H9 (cell line): ENCODE measurements at regions not wholly inside any gene's neighbourhood (a gene's known extent, or its start where the extent isn't known, plus 50 kb on each side); places are given as distances from the start of the nearest gene placed in this dataset.

Source experiments
- DNase-seq: peaks from one replicate; pipeline ENCODE4 v3.0.0-alpha.2; 2017
- H2AFZ ChIP-seq: one replicate; pipeline ENCODE4 v1.6.1; 2013; ENCODE audit warnings: mild to moderate bottlenecking, low read length, control low read depth, moderate library complexity
- H2AK5ac ChIP-seq: 2 replicates; pipeline ENCODE4 v1.6.1; 2013; ENCODE audit warnings: low read length, control low read depth, mixed read lengths; ENCODE audit not compliant: insufficient read length
- H2BK120ac ChIP-seq: one replicate; pipeline ENCODE4 v1.6.1; 2013; ENCODE audit warnings: low read depth, mild to moderate bottlenecking, low read length, control low read depth, inconsistent platforms; ENCODE audit not compliant: poor library complexity, severe bottlenecking
- H2BK12ac ChIP-seq: 2 replicates; pipeline ENCODE4 v1.6.1; 2013; ENCODE audit warnings: low read length, control low read depth, mixed read lengths, low read depth; ENCODE audit not compliant: insufficient read length
- H2BK15ac ChIP-seq: 2 replicates; pipeline ENCODE4 v1.6.1; 2013; ENCODE audit warnings: low read depth, low read length, control low read depth
- H2BK20ac ChIP-seq: one replicate; pipeline ENCODE4 v1.6.1; 2013; ENCODE audit warnings: low read depth, mild to moderate bottlenecking, low read length, control low read depth, inconsistent platforms; ENCODE audit not compliant: poor library complexity, severe bottlenecking
- H2BK5ac ChIP-seq: 2 replicates; pipeline ENCODE4 v1.6.1; 2013; ENCODE audit warnings: low read length, control low read depth, mixed read lengths; ENCODE audit not compliant: insufficient read length
- H3K14ac ChIP-seq: 2 replicates; pipeline ENCODE4 v1.6.1; 2013; ENCODE audit warnings: low read length, control low read depth; ENCODE audit not compliant: insufficient read depth
- H3K18ac ChIP-seq: 2 replicates; pipeline ENCODE4 v1.6.1; 2013; ENCODE audit warnings: low read depth, mild to moderate bottlenecking, mixed read lengths, low read length, control low read depth; ENCODE audit not compliant: insufficient read length
- H3K23ac ChIP-seq: 2 replicates; pipeline ENCODE4 v1.6.1; 2013; ENCODE audit warnings: low read length, control low read depth, mixed read lengths, low read depth; ENCODE audit not compliant: insufficient read length
- H3K23me2 ChIP-seq: 2 replicates; pipeline ENCODE4 v1.6.1; 2013; ENCODE audit warnings: low read depth, mild to moderate bottlenecking, mixed read lengths, low read length, control low read depth; ENCODE audit not compliant: insufficient read length, poor library complexity, severe bottlenecking
- H3K27ac ChIP-seq: 2 replicates; pipeline ENCODE4 v1.5.1; 2013; ENCODE audit warnings: low read length, control low read depth, mixed read lengths, low read depth; ENCODE audit not compliant: insufficient read length
- H3K27me3 ChIP-seq: 2 replicates; pipeline ENCODE4 v1.6.1; 2013; ENCODE audit warnings: low read length, control low read depth, inconsistent platforms; ENCODE audit not compliant: insufficient read depth
- H3K4ac ChIP-seq: 2 replicates; pipeline ENCODE4 v1.6.1; 2013; ENCODE audit warnings: low read depth, mild to moderate bottlenecking, control low read depth, inconsistent platforms, low read length, moderate library complexity
- H3K4me1 ChIP-seq: 2 replicates; pipeline ENCODE4 v1.6.1; 2013; ENCODE audit warnings: low read length, control low read depth, inconsistent platforms; ENCODE audit not compliant: insufficient read depth
- H3K4me2 ChIP-seq: 2 replicates; pipeline ENCODE4 v1.6.1; 2013; ENCODE audit warnings: low read length, control low read depth, mixed read lengths; ENCODE audit not compliant: insufficient read length, insufficient read depth
- H3K56ac ChIP-seq: 2 replicates; pipeline ENCODE4 v1.6.1; 2013; ENCODE audit warnings: low read depth, mild to moderate bottlenecking, mixed read lengths, low read length, control low read depth; ENCODE audit not compliant: insufficient read length
- H3K79me1 ChIP-seq: 2 replicates; pipeline ENCODE4 v1.6.1; 2013; ENCODE audit warnings: low read depth, mild to moderate bottlenecking, moderate library complexity, low read length, control low read depth, inconsistent platforms; ENCODE audit not compliant: insufficient read depth, poor library complexity, severe bottlenecking
- H3K79me2 ChIP-seq: 2 replicates; pipeline ENCODE4 v1.6.1; 2013; ENCODE audit warnings: low read length, control low read depth, inconsistent platforms; ENCODE audit not compliant: insufficient read depth
- H3K9ac ChIP-seq: 2 replicates; pipeline ENCODE4 v1.6.1; 2013; ENCODE audit warnings: low read length, control low read depth, mixed read lengths; ENCODE audit not compliant: insufficient read length; ENCODE audit errors: extremely low read depth
- H3K9me3 ChIP-seq: one replicate; pipeline ENCODE4 v1.6.1; 2013; ENCODE audit warnings: low read depth, low read length, inconsistent platforms; ENCODE audit not compliant: control insufficient read depth
- H3T11ph ChIP-seq: one replicate; pipeline ENCODE4 v1.6.1; 2013; ENCODE audit warnings: mild to moderate bottlenecking, low read length, control low read depth, inconsistent platforms
- H4K20me1 ChIP-seq: one replicate; pipeline ENCODE4 v1.6.1; 2013; ENCODE audit not compliant: control insufficient read depth, insufficient read length, insufficient read depth
- H4K5ac ChIP-seq: 2 replicates; pipeline ENCODE4 v1.6.1; 2013; ENCODE audit warnings: low read depth, mild to moderate bottlenecking, mixed read lengths, low read length, control low read depth; ENCODE audit not compliant: insufficient read length
- H4K8ac ChIP-seq: replicated peaks from 2 replicates; pipeline ENCODE4 v1.6.1; 2013; ENCODE audit warnings: low read length, control low read depth, mixed read lengths, low read depth; ENCODE audit not compliant: insufficient read length
- H4K91ac ChIP-seq: 2 replicates; pipeline ENCODE4 v1.6.1; 2013; ENCODE audit warnings: low read depth, mild to moderate bottlenecking, moderate library complexity, mixed read lengths, low read length, control low read depth; ENCODE audit not compliant: insufficient read length
- H3K27ac Mint-ChIP-seq, 3 experiments: 2 replicates in 2 of 3; 3 replicates in 1 of 3; pipeline ENCODE4 v1.8.0; 2020 to 2021; ENCODE audit warnings: mixed read lengths in 3 of 3, mild to moderate bottlenecking in 1 of 3, moderate library complexity in 1 of 3
- H3K27me3 Mint-ChIP-seq: 2 replicates; pipeline ENCODE4 v1.8.0; 2021; ENCODE audit warnings: low read depth, mild to moderate bottlenecking, moderate library complexity, mixed read lengths
- H3K36me3 Mint-ChIP-seq, 3 experiments: 2 replicates in 2 of 3; 3 replicates in 1 of 3; pipeline ENCODE4 v1.8.0; 2020 to 2021; ENCODE audit warnings: low read depth in 3 of 3, mixed read lengths in 3 of 3; ENCODE audit not compliant: insufficient read depth in 1 of 3
- H3K4me1 Mint-ChIP-seq, 2 experiments: 2 replicates each; pipeline ENCODE4 v1.8.0; 2020; ENCODE audit warnings: mixed read lengths in 2 of 2
- H3K4me3 Mint-ChIP-seq, 2 experiments: 2 replicates in 1 of 2; 3 replicates in 1 of 2; pipeline ENCODE4 v1.8.0; 2020 to 2021; ENCODE audit warnings: mild to moderate bottlenecking in 2 of 2, mixed read lengths in 2 of 2, moderate library complexity in 1 of 2
- H3K9me3 Mint-ChIP-seq, 2 experiments: 2 replicates in 1 of 2; 3 replicates in 1 of 2; pipeline ENCODE4 v1.8.0; 2020; ENCODE audit warnings: mild to moderate bottlenecking in 2 of 2, mixed read lengths in 2 of 2, moderate library complexity in 1 of 2
- WGBS: extraction: QIAGEN DNeasy Blood & Tissue Kit; methylation state at CpG from one replicate; pipeline ENCODE4 v1.1.7; 2013; ENCODE audit warnings: missing lambda C conversion rate, low lambda C conversion rate, mixed read lengths; ENCODE audit not compliant: insufficient read length; ENCODE audit errors: extremely low coverage; 5-methylcytosine and 5-hydroxymethylcytosine counted together
- TF ChIP-seq, protein P1 (sequence below): fragments of 200-600 bp; sonication (generic); conservative IDR thresholded peaks from 3 replicates; pipeline ENCODE4 v1.8.0; 2021; ENCODE audit warnings: antibody characterized with exemption, mild to moderate bottlenecking

DNA sequence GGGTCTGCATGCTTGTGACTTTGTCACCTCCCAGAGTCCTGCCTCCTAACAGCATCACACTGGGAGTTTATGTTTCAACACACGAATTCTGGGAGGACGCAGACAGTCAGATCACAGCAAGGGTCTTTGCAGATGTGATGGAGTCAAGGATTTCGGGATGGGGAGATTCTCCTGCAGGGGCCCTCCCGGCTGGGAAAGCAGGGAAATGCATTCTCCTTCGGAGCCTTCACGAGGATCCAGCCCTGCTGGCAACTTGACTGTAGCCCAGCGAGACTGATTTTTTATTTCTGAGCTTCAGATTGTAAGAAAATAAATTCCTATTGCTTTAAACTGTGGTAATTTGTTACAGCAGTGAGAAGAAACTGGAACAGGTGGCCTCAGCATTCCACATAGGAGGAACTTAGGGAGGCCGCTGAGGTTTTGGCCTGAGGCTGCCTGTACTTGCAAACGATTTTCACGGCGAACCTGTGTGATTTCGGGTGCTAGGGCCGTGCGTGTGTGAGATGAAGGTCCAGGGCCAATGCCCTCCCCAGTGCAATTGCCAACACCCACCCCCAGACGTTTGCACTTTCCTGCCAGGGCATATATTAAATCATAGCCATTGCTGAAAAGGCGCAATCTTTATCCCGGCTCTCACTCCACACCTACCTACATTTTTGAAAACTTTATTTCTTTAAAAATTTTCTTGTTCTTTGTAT is 79.8 kb downstream of the ASB1 start:
- no CpG with 5 or more reads among the region's 17 CpGs for WGBS
- no peak overlapping the region for H3K4me3 Mint-ChIP-seq
- peaks cover 3 to 8% (median 5%) of the 10 kb centered on the region in 3 experiments; a peak in 5 of 7 replicates for H3K36me3 Mint-ChIP-seq
- no peak overlapping the region for H3K4ac ChIP-seq
- no peak overlapping the region for H2AK5ac ChIP-seq
- H3K9me3 ChIP-seq: no peaks in the 10 kb centered on the region
- H2BK5ac ChIP-seq: no peak overlapping the region
- no peak overlapping the region for H2AFZ ChIP-seq
- no peak overlapping the region for H3K27ac Mint-ChIP-seq
- no peak overlapping the region for H4K91ac ChIP-seq
- H3K9me3 Mint-ChIP-seq: peaks cover 9% of the 10 kb centered on the region in 2 experiments
- H3K27ac ChIP-seq: no peak overlapping the region
- no peak overlapping the region for H3K18ac ChIP-seq
- H3K27me3 Mint-ChIP-seq: peaks cover 16% of the 10 kb centered on the region
- H3K4me2 ChIP-seq: no peak overlapping the region
- H3K27me3 ChIP-seq: no peaks in the 10 kb centered on the region
- H2BK120ac ChIP-seq: no peak overlapping the region
- H3K56ac ChIP-seq: no peak overlapping the region
- H2BK20ac ChIP-seq: no peak overlapping the region
- no peak overlapping the region; the same call in 1 of the 2 replicates for H3K14ac ChIP-seq
- no peak overlapping the region for H2BK15ac ChIP-seq
- TF ChIP-seq, protein P1, sequence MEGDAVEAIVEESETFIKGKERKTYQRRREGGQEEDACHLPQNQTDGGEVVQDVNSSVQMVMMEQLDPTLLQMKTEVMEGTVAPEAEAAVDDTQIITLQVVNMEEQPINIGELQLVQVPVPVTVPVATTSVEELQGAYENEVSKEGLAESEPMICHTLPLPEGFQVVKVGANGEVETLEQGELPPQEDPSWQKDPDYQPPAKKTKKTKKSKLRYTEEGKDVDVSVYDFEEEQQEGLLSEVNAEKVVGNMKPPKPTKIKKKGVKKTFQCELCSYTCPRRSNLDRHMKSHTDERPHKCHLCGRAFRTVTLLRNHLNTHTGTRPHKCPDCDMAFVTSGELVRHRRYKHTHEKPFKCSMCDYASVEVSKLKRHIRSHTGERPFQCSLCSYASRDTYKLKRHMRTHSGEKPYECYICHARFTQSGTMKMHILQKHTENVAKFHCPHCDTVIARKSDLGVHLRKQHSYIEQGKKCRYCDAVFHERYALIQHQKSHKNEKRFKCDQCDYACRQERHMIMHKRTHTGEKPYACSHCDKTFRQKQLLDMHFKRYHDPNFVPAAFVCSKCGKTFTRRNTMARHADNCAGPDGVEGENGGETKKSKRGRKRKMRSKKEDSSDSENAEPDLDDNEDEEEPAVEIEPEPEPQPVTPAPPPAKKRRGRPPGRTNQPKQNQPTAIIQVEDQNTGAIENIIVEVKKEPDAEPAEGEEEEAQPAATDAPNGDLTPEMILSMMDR: no peak
- no peak overlapping the region for H4K5ac ChIP-seq
- H3K4me1 Mint-ChIP-seq: peaks cover 36 to 53% of the 10 kb centered on the region in 2 experiments
- no peak for DNase-seq
- no peak overlapping the region for H2BK12ac ChIP-seq
- H4K20me1 ChIP-seq: no peaks in the 10 kb centered on the region
- H4K8ac ChIP-seq: no peak overlapping the region
- no peaks in the 10 kb centered on the region for H3K79me2 ChIP-seq
- no peaks in the 10 kb centered on the region; the same call in 1 of the 2 replicates for H3K4me1 ChIP-seq
- H3K23me2 ChIP-seq: no peaks in the 10 kb centered on the region
- no peak overlapping the region for H3K23ac ChIP-seq
- H3K79me1 ChIP-seq: no peaks in the 10 kb centered on the region
- H3K9ac ChIP-seq: no peak overlapping the region
- H3T11ph ChIP-seq: no peak overlapping the region
